ENCODE measurements at regions not wholly inside any gene's neighbourhood (a gene's known extent, or its start where the extent isn't known, plus 50 kb on each side); places are given as distances from the start of the nearest gene placed in this dataset.

- in situ Hi-C loops (cut with MboI; ENCODE audit: low pct_unique_long_range_greater_than_20kb, low sequenced_read_pairs, unreplicated experiment) = no loop called here
Observed at GRCh38 chrX:16311671-16312070, 144.4 kb downstream of the MAGEB17 start.

GRCh38 chrX:16312761-16313623 is 145.7 kb downstream of the MAGEB17 start:
- in situ Hi-C loops (cut with MboI; ENCODE audit: low pct_unique_long_range_greater_than_20kb, low sequenced_read_pairs, unreplicated experiment) = no loop called here
- no peak for TF ChIP-seq CTCF (IDR thresholded peaks at IDR 0.05; ENCODE audit: extremely low read depth, insufficient read depth, missing control alignments)
- no peak for DNase-seq (ENCODE audit: low spot score)

More at GRCh38 chrX:16311671-16312070, 144.4 kb downstream of the MAGEB17 start:
- DNase-seq (ENCODE audit: low spot score) = no peak
- no peak for TF ChIP-seq CTCF (IDR thresholded peaks at IDR 0.05; ENCODE audit: extremely low read depth, insufficient read depth, missing control alignments)

GRCh38 chrX:16316331-16316730 is 149.1 kb downstream of the MAGEB17 start:
- in situ Hi-C loops (cut with MboI; ENCODE audit: low pct_unique_long_range_greater_than_20kb, low sequenced_read_pairs, unreplicated experiment) = no loop called here
- no peak for TF ChIP-seq CTCF (IDR thresholded peaks at IDR 0.05; ENCODE audit: extremely low read depth, insufficient read depth, missing control alignments)
- DNase-seq (ENCODE audit: low spot score) = no peak

- DNase-seq (ENCODE audit: low spot score) = no peak
- in situ Hi-C loops (cut with MboI; ENCODE audit: low pct_unique_long_range_greater_than_20kb, low sequenced_read_pairs, unreplicated experiment) = no loop called here
- TF ChIP-seq CTCF (IDR thresholded peaks at IDR 0.05; ENCODE audit: extremely low read depth, insufficient read depth, missing control alignments) = no peak
Observed at GRCh38 chrX:16319929-16320328, 152.6 kb downstream of the MAGEB17 start.

- no peak for DNase-seq (ENCODE audit: low spot score)
- in situ Hi-C loops (cut with MboI; ENCODE audit: low pct_unique_long_range_greater_than_20kb, low sequenced_read_pairs, unreplicated experiment) = no loop called here
Observed at GRCh38 chrX:16320765-16321355, 153.6 kb downstream of the MAGEB17 start.

GRCh38 chrX:16333453-16333852 is 166.2 kb downstream of the MAGEB17 start:
- in situ Hi-C loops (cut with MboI; ENCODE audit: low pct_unique_long_range_greater_than_20kb, low sequenced_read_pairs, unreplicated experiment) = no loop called here
- no peak for TF ChIP-seq CTCF (IDR thresholded peaks at IDR 0.05; ENCODE audit: extremely low read depth, insufficient read depth, missing control alignments)
- no peak for DNase-seq (ENCODE audit: low spot score)

More at GRCh38 chrX:16320765-16321355, 153.6 kb downstream of the MAGEB17 start:
- TF ChIP-seq CTCF (IDR thresholded peaks at IDR 0.05; ENCODE audit: extremely low read depth, insufficient read depth, missing control alignments) = no peak

All from GM13977 (cell line).